Glomerular visceral epithelial cell (primary cell): ENCODE measurements at regions not wholly inside any gene's neighbourhood (a gene's known extent, or its start where the extent isn't known, plus 50 kb on each side); places are given as distances from the start of the nearest gene placed in this dataset.

Experiments used
- DNase-seq: peaks from one replicate; pipeline ENCODE4 v3.0.0-alpha.2; 2016; ENCODE audit errors: extremely low spot score

DNA sequence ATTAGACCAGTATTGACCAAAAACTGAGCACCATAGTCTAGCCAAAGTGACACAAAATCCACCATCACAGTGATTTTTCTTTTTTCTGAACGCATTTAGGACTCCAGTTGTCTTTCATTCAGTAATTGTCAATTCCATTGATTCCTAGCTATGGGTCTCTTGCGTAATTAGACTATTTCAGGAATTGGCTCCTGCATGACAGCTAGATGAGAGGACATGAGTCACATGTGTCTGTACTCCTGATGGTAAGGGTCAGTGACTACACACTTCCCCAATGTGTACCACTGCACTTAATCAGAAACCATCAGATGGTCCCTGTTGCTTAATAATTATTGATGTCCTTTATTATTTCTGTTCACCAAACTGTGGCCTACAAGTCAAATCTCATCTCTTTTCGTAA is 469.5 kb downstream of the POM121L12 start:
- no peak for DNase-seq

DNA sequence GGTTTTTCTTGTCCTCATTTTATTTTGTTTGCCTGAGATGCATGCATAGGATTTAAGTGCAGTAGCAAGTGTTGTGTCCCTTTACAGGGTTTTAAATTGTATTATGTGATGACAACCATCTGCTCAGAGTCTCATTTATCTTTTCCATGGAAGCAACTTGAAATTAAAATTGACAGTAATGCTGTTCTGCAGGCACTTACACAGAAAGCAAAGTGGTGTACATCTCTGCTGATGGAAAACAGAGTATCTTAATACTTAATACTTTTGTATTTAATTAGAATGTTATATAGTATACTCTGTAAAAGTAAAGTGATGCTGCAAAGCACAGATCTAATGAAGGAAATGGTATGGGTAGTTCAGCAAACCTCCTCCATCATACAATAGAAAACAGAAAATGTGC is 482.9 kb downstream of the POM121L12 start:
- no peak for DNase-seq

DNA sequence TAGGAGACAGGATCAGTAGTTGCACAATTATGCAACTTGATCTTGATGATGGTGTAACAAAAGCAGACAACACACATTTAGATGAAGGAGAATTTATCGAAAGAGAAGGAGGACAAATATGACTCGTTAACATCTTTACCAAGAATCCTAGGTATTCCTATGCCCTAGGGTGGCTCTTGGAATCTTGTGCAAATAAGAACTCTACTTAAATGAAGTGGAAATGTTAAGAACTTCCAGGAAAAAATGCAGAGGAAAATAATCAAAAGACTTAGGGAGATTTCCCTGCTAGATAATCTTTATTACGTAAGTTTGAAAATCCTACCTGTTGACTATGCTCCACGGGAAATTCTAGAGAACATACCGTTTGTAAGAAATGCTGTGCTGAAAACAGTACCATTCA is 485.4 kb downstream of the POM121L12 start:
- no peak for DNase-seq

DNA sequence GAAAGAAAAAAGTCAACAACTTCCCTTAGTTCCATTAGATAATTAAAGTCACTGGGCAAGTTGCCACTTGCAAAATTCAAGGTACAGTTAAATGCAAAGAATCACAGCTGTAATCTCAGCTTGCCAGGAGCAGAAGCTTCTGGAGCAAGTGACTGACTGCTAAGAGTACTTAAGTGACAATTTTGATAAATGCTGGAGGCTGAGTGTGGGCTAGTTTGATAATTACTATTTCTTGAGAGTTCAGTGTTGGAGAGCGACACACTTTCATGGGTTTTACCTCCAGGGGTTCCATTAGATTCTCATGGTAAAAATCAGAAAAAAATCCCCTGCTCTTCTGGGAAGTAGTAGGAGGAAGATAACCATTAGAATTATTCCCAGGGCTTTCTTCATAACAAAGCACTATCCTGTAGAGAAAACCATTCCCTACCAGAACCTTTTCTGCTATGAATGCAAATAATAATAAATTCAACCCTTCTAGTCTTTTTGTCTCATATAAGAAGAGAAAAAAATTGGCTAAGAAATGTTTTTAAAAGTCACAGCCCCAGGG is 486.3 kb downstream of the POM121L12 start:
- no peak for DNase-seq

DNA sequence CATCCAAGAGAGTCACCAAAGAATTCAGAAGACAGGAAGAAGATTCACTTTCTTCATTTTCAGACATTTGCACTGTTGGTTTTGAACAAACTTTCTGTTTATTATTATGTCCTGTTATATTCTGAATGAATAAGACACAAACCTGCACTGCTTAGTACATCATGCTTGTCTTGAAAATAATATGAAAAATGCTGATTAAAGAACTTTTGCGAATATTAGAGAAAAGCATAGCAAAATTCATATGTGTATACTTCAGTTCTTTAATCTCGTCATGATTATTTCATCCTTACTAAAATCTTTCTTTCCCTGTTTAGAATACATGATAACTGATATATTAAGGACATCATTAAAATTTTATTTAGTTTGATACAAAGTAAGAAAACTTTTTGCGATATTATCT is 504.1 kb downstream of the POM121L12 start:
- no peak for DNase-seq

DNA sequence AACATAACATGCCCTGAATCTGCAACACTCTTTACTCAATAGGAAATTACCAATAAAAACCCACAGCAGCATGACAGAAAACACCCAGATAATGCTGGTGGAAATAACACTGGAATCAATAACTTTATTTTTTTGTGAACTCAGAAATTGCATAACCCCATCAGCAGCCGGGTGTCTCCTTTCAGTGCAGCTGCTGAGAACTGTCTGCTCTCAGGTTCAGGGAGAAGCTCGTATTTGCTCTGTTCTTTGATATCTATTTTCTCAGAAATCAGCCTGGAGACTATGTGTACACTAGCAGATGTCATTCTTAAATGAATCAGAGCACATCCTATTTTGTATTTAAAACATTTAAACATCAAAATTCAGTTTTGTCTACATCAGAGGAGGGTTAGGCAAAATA is 506.0 kb downstream of the POM121L12 start:
- DNase-seq, result no peak

DNA sequence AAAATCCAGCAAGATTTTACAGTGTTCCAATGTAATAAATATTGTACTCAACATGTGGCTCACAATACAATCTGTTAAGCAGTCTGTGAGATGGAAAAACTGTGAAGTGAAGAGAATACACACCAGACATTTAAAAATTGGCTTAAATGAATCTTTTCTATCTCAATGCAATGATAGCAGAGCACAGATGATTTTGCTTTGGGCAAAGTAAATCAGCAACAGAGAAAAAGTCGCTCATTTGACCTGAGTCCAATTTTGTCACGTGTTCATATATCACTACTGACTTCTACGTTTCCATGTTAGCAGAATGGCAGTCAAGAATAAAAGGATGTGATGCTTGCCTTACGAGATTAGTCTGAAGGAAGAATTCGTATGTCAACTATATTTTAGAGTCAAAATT is 506.7 kb downstream of the POM121L12 start:
- DNase-seq, result no peak
